T47D (cell line): ENCODE measurements at regions not wholly inside any gene's neighbourhood (a gene's known extent, or its start where the extent isn't known, plus 50 kb on each side); places are given as distances from the start of the nearest gene placed in this dataset.

ENCODE experiments used
- DNase-seq, 2 experiments: peaks; one replicate each; pipeline versions ENCODE4 v3.0.0 to v3.0.0-alpha.2; 2011 to 2012; ENCODE audit warnings: low read depth in 1 of 2, low spot score in 1 of 2
- JUND ChIP-seq: IDR thresholded peaks from 2 replicates; pipeline ENCODE4 v1.6.1; 2012; ENCODE audit warnings: low read depth
- in situ Hi-C: cut with HindIII; loops from 2 replicates; pipeline ENCODE4 v1.10.0; 2016; ENCODE audit warnings: low sequenced_read_pairs, low pct_unique_long_range_greater_than_20kb

DNA sequence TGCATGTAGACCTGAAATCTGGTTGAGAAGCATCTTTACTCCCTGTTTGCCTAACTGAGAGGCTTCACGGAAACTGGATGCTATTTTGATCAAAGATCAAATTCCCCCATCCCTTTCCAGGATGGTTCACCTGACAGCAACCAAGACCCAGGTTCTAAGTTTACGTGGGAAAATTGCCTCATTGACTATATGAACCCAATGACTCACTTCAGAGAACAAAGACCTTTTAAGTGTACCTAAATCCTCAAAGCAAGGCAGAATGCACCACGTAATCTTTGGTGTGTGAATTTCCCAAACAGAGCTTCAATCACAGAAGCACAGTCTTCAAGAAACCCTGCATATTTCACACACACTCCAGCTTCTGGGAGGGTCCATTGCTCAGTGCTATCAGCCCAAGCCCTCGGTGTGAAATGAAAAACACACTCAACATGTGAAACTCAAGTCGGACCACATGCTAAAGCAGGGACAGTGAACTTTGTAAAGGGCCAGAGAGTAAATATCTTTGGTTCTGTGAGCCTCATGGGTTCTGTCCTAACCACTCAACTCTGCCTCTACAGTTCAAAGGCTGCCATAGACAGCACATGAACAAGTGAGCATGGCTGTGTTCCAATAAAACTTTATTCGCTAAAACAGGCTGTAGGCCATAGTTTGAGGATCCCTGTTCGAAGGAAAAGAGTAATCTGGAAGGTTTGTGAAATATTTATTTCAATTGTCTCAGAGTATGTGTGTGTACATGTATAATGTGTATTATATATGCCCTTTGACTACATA lies 275.6 kb upstream of the FOXK1 start:
- TF ChIP-seq JUND = no peak
- in situ Hi-C loops = no loop called here
- peak in 1 of 2 experiments; percentile 18 for DNase-seq

DNA sequence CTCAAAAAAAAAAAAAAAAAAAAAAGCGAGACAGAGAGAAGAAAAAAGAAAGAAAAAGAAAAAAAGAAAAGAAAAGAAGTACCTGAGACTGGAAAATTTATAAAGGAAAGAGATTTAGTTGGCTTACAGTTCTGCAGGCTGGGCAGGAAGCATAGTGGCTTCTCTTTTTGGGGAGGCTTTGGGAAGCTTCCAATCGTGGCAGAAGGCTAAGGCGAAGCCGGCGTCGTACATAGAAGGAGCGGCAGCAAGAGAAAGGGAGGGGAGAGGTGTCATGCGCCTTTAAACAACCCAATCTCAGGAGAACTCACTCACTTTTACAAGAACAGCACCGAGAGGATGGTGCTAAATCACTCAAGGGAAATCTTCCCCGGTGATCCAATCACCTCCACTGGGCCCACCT lies 272.1 kb upstream of the FOXK1 start:
- no peak for TF ChIP-seq JUND
- in situ Hi-C loops = no loop called here
- DNase-seq = no peak

DNA sequence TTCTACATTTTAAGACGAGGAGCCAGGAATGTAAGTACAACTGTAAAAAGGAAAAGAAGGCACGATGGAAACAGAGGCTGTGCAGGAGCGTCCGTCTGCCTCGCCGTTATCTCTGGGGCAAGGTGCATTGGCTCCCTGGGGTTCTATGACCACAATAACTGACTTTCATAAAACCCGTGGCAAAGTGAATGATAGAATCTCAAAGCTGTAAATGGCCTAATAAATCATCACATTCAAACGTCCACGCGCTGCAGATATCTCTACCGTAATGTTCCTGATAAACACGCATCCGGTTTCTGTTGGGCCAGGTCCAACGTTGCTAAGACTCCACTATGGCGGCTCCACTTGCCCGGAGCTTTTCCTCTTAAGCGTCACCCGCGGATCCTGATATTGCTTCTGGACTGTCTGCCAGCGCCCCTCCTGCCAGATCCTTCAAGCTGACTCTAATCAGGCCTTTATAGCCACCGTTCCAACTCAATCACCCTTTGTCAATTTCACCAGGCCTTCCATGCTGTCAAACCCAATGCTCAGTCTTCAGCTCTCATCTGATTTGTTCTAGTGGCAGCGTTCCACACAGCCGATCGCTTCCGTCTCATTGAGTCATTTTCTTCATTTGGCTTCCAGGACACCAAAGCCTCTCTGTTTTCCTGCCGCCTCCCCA lies 265.6 kb upstream of the FOXK1 start:
- in situ Hi-C loops = no loop called here
- DNase-seq = peak in 1 of 2 experiments; percentile 49
- TF ChIP-seq JUND = no peak

DNA sequence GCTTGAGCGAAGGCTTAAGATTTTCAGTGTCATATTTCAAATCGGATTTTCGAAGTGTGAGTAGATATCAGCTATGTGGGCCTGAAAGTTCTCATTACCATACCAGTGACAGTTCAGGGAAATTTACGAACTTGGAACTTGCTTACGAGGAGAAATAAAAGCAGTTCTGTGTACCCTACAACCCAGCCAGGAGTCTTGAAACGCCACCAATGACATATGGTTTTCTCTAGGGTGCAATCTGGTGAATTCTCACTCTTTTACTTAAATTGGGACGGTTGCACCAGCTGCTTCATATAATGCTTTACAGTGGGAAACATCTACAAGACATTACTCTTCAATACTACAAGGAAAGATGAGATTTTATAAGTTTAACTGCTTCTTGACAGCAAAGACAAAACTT lies 253.6 kb upstream of the FOXK1 start:
- no peak for TF ChIP-seq JUND
- DNase-seq = no peak
- in situ Hi-C loops = no loop called here

DNA sequence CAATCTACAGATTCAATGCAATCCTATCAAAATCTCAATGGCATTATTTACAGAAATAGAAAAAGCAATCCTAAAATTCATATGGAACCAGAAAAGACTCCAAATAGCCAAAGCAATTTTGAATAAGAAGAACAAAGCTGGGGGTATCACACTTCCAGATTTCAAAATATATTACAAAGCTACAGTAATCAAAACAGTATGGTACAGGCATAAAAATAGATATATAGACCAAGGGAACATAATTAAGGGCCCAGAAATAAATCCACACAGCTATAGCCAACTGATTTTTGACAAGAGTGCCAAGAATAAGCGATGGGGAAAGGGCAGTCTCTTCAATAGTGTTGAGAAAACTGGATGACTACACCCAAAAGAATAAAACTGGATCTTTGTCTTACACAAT lies 251.9 kb upstream of the FOXK1 start:
- in situ Hi-C loops = no loop called here
- DNase-seq = no peak
- TF ChIP-seq JUND = no peak

DNA sequence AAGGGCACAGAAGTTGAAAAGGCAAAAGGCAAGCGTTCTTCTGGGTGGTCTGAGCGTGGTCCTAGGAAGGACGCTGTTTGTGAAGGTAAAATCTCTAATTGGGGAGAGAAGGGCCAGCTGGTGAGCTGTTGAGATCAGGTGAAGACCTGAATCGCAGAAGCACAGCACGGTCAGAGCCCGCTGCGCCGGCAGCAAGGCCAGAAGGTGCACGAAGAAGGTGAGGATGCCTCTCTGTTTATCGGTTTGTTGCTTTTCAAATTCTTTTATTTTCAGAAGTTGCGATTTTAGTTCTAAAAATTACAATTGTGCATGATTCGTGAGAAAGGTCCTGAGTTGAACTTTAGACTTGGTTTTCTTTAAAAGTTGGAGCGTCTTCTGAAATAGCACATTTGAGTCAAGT lies 247.8 kb upstream of the FOXK1 start:
- in situ Hi-C loops = no loop called here
- DNase-seq = no peak
- TF ChIP-seq JUND = no peak

DNA sequence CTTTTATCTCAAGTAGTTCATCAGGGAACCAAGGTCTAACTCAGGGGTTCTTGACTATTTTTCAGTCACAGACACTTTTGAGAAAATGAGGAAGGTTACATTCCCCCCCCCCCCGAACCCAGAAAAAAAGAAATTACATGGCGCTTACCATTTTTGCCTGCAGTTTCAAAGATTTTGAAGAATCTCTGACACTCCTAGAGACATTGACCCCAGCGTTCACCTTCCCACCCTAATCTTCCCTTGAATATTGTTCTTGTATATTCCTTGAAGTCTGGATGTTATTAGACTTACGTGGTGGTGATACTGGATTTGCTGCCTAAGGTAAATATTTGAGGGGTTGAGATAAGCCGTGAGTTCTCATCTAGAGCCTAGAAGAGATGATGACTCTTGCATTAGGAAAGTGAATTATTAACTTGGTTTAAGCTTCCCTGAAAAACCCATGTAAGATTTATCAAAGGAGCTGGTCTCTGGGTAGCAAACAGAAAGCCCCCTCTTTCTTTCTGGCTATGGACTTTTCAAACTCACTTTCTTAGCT lies 245.7 kb upstream of the FOXK1 start:
- DNase-seq = no peak
- in situ Hi-C loops = no loop called here
- TF ChIP-seq JUND = no peak

DNA sequence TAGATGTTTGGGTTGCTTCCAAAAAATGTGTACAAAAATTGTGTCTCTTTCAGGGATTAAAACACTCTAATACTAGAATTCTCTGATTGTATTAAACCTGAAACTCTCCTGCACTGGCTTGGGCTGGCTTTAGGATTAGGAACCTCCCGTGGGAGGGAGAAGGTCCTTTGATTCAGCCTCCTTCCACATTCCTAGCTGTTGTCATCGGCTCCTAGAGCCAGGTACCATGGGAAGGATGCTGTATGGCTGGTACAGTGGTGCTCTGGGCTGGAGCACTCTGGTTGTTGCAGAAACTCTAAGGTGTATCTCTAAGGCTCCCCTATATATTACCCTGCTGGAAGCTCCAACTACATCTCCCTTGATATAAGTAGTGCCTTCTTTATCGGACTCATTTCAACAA lies 245.2 kb upstream of the FOXK1 start:
- no peak for DNase-seq
- in situ Hi-C loops = no loop called here
- TF ChIP-seq JUND = no peak

DNA sequence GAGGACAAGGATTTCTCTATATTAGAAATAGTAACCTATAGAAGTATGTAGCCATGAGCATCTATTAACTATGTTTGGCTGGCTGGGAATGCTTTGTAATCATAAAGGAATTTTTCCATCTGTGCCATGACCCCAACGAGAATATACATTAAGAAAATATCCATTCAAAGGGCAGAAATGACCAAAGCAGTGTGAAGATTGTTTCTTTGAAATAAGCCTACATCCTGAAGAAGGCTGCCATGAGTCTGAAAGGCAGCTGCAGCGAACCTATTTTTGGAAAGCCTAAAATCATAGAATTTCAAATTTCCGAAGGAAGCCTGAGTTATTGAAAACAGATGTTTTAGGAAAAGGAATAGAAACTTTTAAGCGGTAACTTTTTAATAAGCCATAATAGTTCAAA lies 244.2 kb upstream of the FOXK1 start:
- no peak for DNase-seq
- in situ Hi-C loops = no loop called here
- no peak for TF ChIP-seq JUND

DNA sequence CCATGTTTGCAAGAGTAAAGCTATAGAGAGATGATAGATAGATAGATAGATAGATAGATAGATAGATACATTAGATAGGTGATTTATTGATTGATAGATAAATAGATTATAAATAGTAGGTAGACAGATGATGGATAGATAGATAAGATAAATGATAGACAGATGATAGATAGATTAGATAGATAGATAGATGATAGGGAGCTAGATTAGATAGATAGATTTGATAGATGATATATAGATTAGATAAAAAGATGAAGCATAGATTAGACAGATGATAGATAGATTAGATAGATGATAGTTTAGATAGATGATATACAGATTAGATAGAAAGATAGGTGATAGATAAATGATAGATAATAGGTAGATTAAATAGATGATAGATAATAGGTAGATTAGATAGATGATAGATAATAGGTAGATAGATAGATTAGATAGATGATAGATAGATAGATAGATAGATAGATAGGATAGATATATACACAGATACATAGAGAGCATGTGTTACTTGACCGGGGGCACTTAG lies 243.3 kb upstream of the FOXK1 start:
- TF ChIP-seq JUND = no peak
- in situ Hi-C loops = no loop called here
- no peak for DNase-seq

DNA sequence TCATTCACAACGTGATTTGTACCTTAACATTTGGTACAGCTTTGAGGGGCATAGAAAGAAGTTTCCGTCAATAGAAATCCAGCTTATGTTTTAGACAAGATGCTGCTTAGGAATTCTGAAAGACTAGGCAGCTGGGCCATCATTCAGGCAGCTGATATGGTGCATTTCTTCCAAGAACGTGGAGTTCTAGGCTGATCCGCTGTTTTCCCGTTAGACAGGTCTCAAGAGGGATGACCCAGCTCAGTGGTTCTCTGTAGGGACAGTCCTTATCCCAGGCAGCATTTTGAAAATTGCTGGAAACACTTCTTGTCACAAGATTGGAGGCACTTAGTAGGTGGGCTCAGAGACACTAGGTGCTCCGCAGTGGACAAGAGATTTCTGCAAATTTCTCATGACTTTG lies 242.7 kb upstream of the FOXK1 start:
- no peak for DNase-seq
- no peak for TF ChIP-seq JUND
- in situ Hi-C loops = no loop called here

DNA sequence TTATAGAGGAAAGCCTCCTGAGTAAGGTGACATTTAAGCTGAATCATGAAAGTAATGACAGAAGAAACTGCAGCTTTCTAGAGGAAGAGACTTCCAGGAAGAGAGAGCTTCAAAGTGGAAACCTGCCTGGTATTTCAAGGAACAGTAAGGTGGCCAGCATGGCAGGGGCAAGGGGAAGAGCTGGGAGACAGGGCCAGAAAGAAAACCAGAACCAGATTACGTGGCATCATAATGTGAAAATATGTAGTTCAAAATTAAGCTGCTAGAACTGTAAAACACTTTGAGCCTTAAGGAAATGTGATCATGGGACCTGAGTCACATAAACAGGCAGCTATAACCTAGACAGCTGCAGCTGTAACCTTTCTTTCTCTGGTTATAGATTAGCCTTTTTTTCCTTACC lies 238.0 kb upstream of the FOXK1 start:
- no peak for TF ChIP-seq JUND
- DNase-seq = no peak
- in situ Hi-C loops = no loop called here

DNA sequence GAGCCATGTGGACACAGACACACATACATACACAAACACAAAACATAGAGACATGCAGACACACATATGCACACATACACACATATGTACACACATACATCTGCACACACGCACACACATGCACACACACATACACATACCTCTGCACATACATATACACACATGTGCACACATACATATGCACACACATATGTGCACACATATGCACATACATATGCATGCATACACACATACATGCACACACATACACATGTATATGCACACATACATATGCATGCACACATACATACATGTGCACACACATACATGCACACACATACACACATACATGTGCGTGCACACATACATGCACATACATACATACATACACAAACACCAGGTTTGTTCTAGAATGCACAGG lies 236.3 kb upstream of the FOXK1 start:
- TF ChIP-seq JUND = no peak
- DNase-seq = no peak
- in situ Hi-C loops = no loop called here
